Spinal cord (tissue), 9 donors: ENCODE measurements at regions not wholly inside any gene's neighbourhood (a gene's known extent, or its start where the extent isn't known, plus 50 kb on each side); places are given as distances from the start of the nearest gene placed in this dataset.

ENCODE experiments used
- DNase-seq, 6 donors: peaks; one replicate each; pipeline versions ENCODE4 v3.0.0 to v3.0.0-alpha.2; 2013 to 2015; ENCODE audit warnings: low spot score in 6 of 6, low read depth in 4 of 6
- H3K27ac ChIP-seq: one replicate; pipeline ENCODE4 v1.5.1; 2013; ENCODE audit warnings: low read depth, low read length, control low read depth
- H3K27me3 ChIP-seq: one replicate; pipeline ENCODE4 v1.6.1; 2013; ENCODE audit warnings: low read length; ENCODE audit not compliant: control insufficient read depth, insufficient read depth
- H3K36me3 ChIP-seq: one replicate; pipeline ENCODE4 v1.6.1; 2013; ENCODE audit warnings: low read length; ENCODE audit not compliant: control insufficient read depth, insufficient read depth
- H3K4me1 ChIP-seq: one replicate; pipeline ENCODE4 v1.6.1; 2013; ENCODE audit warnings: low read length; ENCODE audit not compliant: control insufficient read depth, insufficient read depth
- H3K4me3 ChIP-seq: one replicate; pipeline ENCODE4 v1.5.1; 2013; ENCODE audit warnings: low read depth, low read length, control low read depth
- H3K9me3 ChIP-seq: one replicate; pipeline ENCODE4 v1.6.1; 2013; ENCODE audit warnings: low read length; ENCODE audit not compliant: control insufficient read depth, insufficient read depth
- WGBS: methylation state at CpG from one replicate; pipeline ENCODE4 v1.1.5; 2013; ENCODE audit warnings: missing lambda C conversion rate; ENCODE audit not compliant: insufficient coverage; 5-methylcytosine and 5-hydroxymethylcytosine counted together
- donor health status: healthy.

DNA sequence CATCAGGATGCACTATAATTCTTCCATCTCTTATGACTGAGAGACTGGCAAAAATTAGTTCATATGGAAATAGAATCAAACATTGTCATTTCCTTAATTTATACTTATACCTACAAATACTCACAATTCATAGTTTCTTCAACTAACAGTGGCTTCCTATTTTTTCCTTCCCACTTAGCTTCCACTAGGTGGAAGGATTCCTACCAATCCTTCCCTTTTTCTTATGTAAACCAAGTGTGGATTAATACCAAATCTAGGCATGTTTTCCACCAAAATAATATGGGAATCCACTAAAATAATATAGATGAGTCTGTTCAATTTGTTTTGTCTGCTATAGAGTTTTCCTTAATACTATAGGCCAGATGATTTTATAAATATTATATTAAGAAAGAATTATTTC, 1537.1 kb downstream of the PLA2G4A start:
- Histone ChIP-seq H3K36me3 (no peaks in the 10 kb centered on the region), H3K9me3 (no peaks in the 10 kb centered on the region), H3K27me3 (no peaks in the 10 kb centered on the region), H3K4me3 (no peak overlapping the region), H3K27ac (no peak overlapping the region), H3K4me1 (no peaks in the 10 kb centered on the region)
- DNase-seq: no peak

DNA sequence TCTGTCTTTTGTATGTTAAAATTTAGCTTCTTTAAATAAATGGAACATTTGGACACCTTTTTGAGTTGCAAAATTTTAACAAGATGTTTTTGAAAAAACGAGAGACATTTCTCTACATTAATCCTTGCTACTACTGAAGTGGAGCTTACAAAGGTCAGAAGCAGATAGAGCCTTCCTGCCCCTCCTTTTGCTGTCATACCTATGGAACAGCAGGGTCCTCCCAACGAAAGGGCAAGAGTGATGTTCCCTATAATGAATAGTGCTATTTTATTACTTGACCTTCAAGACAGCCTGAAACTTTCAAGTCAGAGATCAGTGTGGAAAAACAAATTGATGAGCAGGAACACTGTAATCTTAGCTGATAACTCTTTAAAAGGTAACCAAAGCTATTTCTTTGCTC, 1538.9 kb downstream of the PLA2G4A start:
- H3K27me3 ChIP-seq: no peaks in the 10 kb centered on the region
- H3K4me1 ChIP-seq: no peaks in the 10 kb centered on the region
- no peaks in the 10 kb centered on the region for H3K36me3 ChIP-seq
- H3K4me3 ChIP-seq: no peak overlapping the region
- no CpG with 5 or more reads among the region's 2 CpGs for WGBS
- no peaks in the 10 kb centered on the region for H3K9me3 ChIP-seq
- no peak for DNase-seq
- no peak overlapping the region for H3K27ac ChIP-seq

DNA sequence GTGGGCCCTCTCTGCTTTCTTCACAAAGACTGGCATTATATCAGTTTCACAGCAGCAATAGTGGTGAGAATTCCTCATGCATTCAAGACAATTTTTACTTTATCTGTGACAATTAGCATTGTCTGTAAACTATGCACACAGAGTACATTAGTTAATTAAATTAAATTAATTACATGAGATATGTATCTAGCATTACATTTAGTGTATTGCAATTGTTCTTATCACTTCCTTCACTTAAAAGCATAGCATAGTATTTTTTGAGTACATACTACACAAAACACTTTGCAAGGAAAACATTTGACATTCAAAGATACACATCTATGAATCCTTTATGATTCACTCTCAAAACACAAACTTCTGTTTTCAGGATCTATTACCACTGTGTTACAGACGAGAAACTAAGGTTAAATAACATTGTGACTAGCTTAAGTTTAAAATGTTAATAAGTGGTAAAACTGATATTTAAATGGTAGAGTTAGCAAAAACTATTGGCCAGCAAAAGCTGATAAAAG, 1542.6 kb downstream of the PLA2G4A start:
- H3K27ac ChIP-seq: no peak overlapping the region
- DNase-seq: no peak
- no peaks in the 10 kb centered on the region for H3K4me1 ChIP-seq
- no CpG with 5 or more reads among the region's 1 CpG for WGBS
- no peaks in the 10 kb centered on the region for H3K27me3 ChIP-seq
- no peaks in the 10 kb centered on the region for H3K9me3 ChIP-seq
- H3K4me3 ChIP-seq: no peak overlapping the region
- H3K36me3 ChIP-seq: no peaks in the 10 kb centered on the region

DNA sequence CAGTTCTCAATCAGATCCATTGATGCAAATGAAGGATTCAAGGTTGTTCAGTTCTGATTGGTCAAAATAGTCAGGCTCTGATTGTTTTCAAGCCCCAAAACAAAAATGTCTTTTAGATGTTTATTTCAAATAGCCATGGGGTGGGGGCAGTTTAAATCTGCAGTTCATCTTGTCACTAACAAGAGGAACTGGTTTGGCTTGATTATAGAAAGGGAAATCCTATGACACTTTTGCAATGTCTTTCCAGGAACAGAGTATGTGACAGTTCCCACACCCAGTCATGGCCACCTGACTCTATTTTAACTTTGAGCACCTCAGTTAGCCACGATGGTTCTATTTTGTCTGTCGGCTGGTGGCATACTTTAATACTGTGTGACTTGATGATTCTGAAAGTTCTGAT, 1544.1 kb downstream of the PLA2G4A start:
- H3K4me1 ChIP-seq: no peaks in the 10 kb centered on the region
- no peaks in the 10 kb centered on the region for H3K36me3 ChIP-seq
- H3K27me3 ChIP-seq: no peaks in the 10 kb centered on the region
- no peak overlapping the region for H3K27ac ChIP-seq
- DNase-seq: no peak
- H3K9me3 ChIP-seq: no peaks in the 10 kb centered on the region
- H3K4me3 ChIP-seq: no peak overlapping the region
- WGBS: no CpG with 5 or more reads among the region's 2 CpGs

DNA sequence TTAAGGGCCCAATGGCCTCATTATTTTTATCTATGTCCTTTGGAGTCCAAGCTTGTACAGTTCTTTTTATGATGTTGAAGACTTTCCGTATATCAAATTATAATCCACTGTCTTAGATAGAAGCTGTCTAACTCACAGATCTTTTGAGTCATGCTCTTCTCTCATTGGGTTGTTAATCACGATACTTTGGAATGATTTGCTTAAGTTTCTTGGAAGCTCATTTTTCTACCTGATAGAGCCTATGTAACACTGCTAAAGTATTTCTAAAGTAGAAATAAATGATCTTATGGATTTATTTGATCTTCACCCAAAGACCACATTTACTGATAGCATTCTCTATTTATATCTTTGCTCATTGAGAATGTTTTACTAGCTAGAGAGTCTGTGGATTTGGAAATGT, 1554.1 kb downstream of the PLA2G4A start:
- no peak overlapping the region for H3K4me3 ChIP-seq
- H3K36me3 ChIP-seq: no peaks in the 10 kb centered on the region
- H3K4me1 ChIP-seq: no peaks in the 10 kb centered on the region
- H3K27ac ChIP-seq: no peak overlapping the region
- no peak for DNase-seq
- no CpG with 5 or more reads among the region's 2 CpGs for WGBS
- H3K9me3 ChIP-seq: no peaks in the 10 kb centered on the region
- no peaks in the 10 kb centered on the region for H3K27me3 ChIP-seq

DNA sequence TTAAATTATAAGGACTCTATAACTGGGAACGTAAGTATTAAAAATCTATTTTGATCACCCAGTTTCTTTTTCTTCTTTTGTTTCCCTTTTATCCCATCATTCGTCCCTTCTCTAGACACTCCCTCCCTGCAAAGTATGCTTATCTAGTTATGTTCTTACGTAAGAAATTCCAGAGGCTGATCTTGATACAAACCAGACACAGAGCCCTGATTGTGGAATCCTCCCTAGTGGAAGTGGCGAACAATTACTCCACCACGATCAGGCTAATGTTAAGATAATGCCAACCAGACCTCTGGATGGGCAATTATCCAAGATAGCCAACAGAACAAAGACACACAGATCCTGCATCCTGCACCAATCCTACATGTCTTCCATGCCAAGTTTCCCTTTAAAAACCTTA, 1557.4 kb downstream of the PLA2G4A start:
- H3K27ac ChIP-seq: no peak overlapping the region
- H3K4me1 ChIP-seq: no peaks in the 10 kb centered on the region
- H3K36me3 ChIP-seq: no peaks in the 10 kb centered on the region
- H3K27me3 ChIP-seq: no peaks in the 10 kb centered on the region
- no peak for DNase-seq
- WGBS: 83% methylated on average over 2 of the region's 5 CpGs
- no peaks in the 10 kb centered on the region for H3K9me3 ChIP-seq
- no peak overlapping the region for H3K4me3 ChIP-seq

DNA sequence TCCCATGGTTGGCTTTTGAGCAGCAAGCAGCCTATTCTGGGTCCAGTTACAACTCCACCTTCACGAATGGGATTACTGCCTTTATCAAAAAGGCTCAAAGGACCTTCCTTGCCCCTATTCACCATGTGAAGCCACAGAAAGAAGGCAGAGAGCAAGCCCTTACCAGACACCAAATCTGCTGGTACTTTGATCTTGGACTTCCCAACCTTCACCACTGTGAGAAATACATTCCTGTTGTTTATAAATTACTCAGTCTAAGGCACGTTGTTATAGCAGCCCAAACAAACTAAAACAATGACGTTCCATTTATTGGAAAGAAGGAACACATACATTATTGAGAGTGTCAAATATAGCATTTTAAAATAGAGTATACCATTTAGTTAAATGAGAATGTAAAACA, 1557.9 kb downstream of the PLA2G4A start:
- H3K9me3 ChIP-seq: no peaks in the 10 kb centered on the region
- no peak overlapping the region for H3K27ac ChIP-seq
- no peaks in the 10 kb centered on the region for H3K27me3 ChIP-seq
- no peak overlapping the region for H3K4me3 ChIP-seq
- DNase-seq: no peak
- no peaks in the 10 kb centered on the region for H3K4me1 ChIP-seq
- H3K36me3 ChIP-seq: no peaks in the 10 kb centered on the region
- WGBS: 90% methylated on average over 1 of the region's 3 CpGs

DNA sequence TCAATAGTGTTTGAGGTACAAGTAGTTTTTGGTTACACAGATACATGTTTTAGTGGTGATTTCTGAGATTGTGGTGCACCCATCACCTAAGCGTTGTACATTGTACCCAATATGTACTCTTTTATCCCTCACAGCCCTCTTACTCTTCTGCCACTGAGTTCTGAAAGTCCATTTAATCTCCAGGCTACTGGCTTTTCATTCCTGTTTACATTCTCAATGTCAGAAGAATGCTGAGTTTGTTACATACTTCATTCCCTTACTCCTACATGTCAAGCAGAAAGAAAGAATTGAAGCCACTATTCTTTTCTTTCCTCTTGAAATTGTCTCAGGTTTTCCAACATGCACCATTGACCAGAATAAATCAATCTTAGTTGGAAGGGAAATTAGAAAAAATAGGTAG, 1565.9 kb downstream of the PLA2G4A start:
- Histone ChIP-seq H3K27ac (no peak overlapping the region), H3K4me1 (no peaks in the 10 kb centered on the region), H3K27me3 (no peaks in the 10 kb centered on the region), H3K4me3 (no peak overlapping the region), H3K9me3 (peaks cover 2% of the 10 kb centered on the region), H3K36me3 (no peaks in the 10 kb centered on the region)
- WGBS: no CpG with 5 or more reads among the region's 1 CpG
- no peak for DNase-seq

DNA sequence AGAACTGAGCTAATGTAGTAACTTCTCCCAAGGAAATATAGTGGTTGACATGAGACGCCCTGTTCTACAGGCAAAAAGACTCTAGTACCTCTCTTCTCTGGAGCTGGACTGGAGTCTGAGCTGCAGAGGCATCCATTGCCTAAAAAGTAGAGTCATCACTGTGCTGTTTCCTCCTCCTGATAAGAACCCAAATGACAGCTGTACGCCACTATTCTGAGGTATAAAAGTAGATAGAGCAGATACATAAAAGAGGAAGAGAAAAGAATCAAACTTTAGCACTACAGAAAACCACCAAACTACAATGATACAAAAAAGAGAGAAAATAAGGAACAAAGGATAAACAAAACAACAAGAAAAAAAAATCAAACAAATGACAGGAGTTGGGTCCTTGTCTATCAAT, 1568.8 kb downstream of the PLA2G4A start:
- DNase-seq: no peak
- Histone ChIP-seq H3K9me3 (peaks cover 4% of the 10 kb centered on the region), H3K36me3 (no peaks in the 10 kb centered on the region), H3K4me1 (no peaks in the 10 kb centered on the region), H3K27me3 (no peaks in the 10 kb centered on the region), H3K4me3 (no peak overlapping the region), H3K27ac (no peak overlapping the region)
- WGBS: 100% methylated on average over 1 of the region's 2 CpGs

DNA sequence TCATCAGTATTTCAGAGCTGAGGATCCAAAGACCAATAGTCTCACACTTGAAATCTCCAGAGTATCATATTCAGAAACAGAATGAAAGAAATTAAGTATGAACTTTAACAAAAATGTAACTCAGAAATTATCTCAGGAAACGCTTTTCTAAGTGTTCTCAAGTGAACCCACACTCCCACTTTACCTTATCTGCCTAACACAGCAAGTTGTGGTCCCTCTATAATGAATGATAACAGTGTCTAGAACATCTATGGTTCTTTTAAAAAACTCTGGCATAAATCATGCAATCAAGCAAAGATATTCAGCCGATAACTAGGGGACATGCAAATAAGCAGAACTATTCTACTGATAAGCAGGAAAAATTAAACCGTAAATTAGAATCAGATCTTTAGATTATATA, 1574.2 kb downstream of the PLA2G4A start:
- WGBS: no CpG with 5 or more reads among the region's 3 CpGs
- Histone ChIP-seq H3K4me1 (no peaks in the 10 kb centered on the region), H3K4me3 (no peak overlapping the region), H3K27ac (no peak overlapping the region), H3K36me3 (no peaks in the 10 kb centered on the region), H3K27me3 (no peaks in the 10 kb centered on the region), H3K9me3 (peaks cover 4% of the 10 kb centered on the region)
- no peak for DNase-seq
